Activated naive CD4-positive, alpha-beta T cell treated with anti-CD3 and anti-CD28 coated beads, Interleukin-2, amount 10 ng/mL, durations not matched to agents 7 days and 5 days (primary cell): ENCODE measurements at regions not wholly inside any gene's neighbourhood (a gene's known extent, or its start where the extent isn't known, plus 50 kb on each side); places are given as distances from the start of the nearest gene placed in this dataset.

ENCODE experiments used
- CTCF ChIA-PET: fragments of 350-600 bp; sonication (Branson Sonifier 250); formaldehyde crosslinking; loops from one replicate; lab custom pipeline; 2021; ENCODE audit warnings: antibody characterized with exemption; lab: Charles Lee
- DNase-seq: peaks from one replicate; pipeline ENCODE4 v3.0.0-alpha.2; 2020
- H3K27ac Mint-ChIP-seq: one replicate; pipeline ENCODE4 v1.8.0; 2021; ENCODE audit warnings: mild to moderate bottlenecking, moderate library complexity, mixed read lengths
- H3K27me3 Mint-ChIP-seq: one replicate; pipeline ENCODE4 v1.8.0; 2021; ENCODE audit warnings: mild to moderate bottlenecking, mixed read lengths
- H3K36me3 Mint-ChIP-seq: one replicate; pipeline ENCODE4 v1.8.0; 2021; ENCODE audit warnings: mixed read lengths
- H3K4me1 Mint-ChIP-seq: one replicate; pipeline ENCODE4 v1.8.0; 2021; ENCODE audit warnings: mixed read lengths
- H3K4me3 Mint-ChIP-seq: one replicate; pipeline ENCODE4 v1.8.0; 2021; ENCODE audit warnings: mild to moderate bottlenecking, moderate library complexity, mixed read lengths
- H3K9me3 Mint-ChIP-seq: one replicate; pipeline ENCODE4 v1.8.0; 2021; ENCODE audit warnings: mixed read lengths

DNA sequence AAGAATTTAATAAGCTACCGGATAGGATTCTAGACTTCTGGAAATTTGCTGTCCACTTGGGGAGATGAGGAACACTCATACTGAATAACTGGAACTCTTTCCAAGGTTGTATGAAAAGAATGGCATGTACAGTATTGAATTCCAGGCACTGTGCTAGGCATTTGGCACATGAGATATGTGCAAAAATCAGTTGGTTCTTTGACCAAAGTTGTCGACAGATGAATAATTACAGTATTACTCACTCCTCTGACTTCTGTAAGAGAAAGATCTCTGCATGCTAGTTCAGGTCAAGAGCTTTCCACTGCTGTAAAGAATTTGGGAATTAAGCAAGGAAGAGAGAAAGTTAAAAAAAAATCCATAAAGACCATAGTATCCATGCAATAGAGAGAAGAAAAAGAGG, 764.7 kb downstream of the BCL11B start:
- peaks cover 6% of the 10 kb centered on the region for H3K9me3 Mint-ChIP-seq
- H3K27ac Mint-ChIP-seq: no peak overlapping the region
- no peaks in the 10 kb centered on the region for H3K27me3 Mint-ChIP-seq
- H3K4me3 Mint-ChIP-seq: no peak overlapping the region
- H3K4me1 Mint-ChIP-seq: peaks cover 23% of the 10 kb centered on the region
- H3K36me3 Mint-ChIP-seq: peaks cover 2% of the 10 kb centered on the region
- DNase-seq: no peak
- CTCF ChIA-PET: no interaction called here

DNA sequence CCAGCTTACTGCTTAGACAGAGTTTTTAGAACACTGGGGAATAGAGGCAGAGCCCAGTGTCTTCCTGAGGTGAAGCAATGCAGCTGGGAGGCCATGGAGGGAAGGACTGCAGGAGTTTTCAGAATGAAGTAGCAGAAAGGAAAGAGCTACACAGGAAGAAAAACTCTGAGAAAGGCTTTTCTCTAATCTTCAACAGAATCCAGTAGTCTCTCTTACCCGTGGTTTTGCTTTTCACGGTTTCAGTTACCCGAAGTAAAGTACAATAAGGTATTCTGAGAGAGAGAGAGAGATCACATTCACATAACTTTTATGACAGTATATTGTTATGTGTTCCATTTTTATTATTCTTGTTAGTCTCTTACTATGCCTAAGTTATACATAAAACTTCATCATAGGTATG, 761.6 kb downstream of the BCL11B start:
- peaks cover 6% of the 10 kb centered on the region for H3K9me3 Mint-ChIP-seq
- CTCF ChIA-PET: no interaction called here
- H3K27me3 Mint-ChIP-seq: no peaks in the 10 kb centered on the region
- H3K4me1 Mint-ChIP-seq: peaks cover 33% of the 10 kb centered on the region
- H3K36me3 Mint-ChIP-seq: peaks cover 2% of the 10 kb centered on the region
- DNase-seq: no peak
- no peak overlapping the region for H3K4me3 Mint-ChIP-seq
- H3K27ac Mint-ChIP-seq: no peak overlapping the region

DNA sequence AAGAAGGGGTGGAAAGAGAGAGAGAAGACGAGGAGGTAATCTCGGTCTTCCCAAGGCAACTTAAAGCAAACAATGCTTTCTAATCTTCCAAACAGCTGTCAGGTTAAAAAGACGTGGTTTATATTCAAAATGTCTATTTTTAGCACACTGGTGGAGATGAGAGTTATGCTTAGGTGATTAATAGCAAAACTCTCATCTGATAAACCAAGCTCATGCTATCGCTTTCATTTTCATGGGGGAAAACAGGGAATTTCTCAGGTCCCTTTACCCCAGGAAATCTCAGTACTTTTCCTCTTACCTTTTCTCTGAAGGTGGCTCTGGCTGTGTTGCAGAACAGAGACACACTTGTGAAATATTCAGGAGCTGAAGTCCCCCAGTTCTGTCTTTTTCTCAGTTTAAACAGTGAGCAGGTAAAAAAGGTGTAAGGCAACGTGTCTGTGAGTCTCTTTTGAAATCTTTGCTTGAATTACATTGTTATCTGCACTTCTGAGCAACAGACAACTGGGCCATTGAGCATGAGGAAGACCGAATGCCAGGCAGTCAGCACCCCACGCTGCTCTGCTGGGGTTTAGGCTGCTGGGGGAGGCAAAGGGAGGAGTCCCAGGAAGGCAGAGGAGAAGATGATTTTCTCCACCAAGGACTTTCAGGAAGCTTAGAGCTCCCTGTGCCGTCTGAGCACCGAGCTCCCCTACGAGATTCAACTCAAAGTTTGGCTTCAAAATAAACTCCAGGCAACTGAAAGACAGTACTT, 759.3 kb downstream of the BCL11B start:
- Mint-ChIP-seq H3K27ac (no peak overlapping the region), H3K36me3 (peaks cover 2% of the 10 kb centered on the region), H3K27me3 (no peaks in the 10 kb centered on the region), H3K9me3 (peaks cover 7% of the 10 kb centered on the region), H3K4me3 (no peak overlapping the region), H3K4me1 (peaks cover 33% of the 10 kb centered on the region)
- no peak for DNase-seq
- CTCF ChIA-PET: no interaction called here

DNA sequence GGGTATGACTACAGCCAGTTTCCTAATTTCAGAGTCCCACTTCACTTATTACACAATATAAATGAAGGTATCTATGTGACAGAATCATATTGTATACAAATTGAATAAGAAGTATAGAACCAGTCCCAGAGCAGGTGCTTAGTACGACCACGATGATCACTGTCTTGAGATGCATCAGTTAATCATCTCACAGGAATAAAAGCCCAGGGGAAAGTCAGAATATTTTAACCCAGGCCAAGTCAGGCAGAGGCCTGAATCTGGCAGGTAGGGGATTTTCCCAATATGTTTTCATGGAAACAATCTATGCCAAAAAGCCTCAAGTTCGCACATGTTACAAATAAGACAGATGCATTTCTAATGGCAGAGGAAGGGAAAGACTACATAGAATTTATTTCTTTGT, 758.4 kb downstream of the BCL11B start:
- peaks cover 33% of the 10 kb centered on the region for H3K4me1 Mint-ChIP-seq
- no peak for DNase-seq
- CTCF ChIA-PET: no interaction called here
- peaks cover 7% of the 10 kb centered on the region for H3K9me3 Mint-ChIP-seq
- peaks cover 2% of the 10 kb centered on the region for H3K36me3 Mint-ChIP-seq
- H3K4me3 Mint-ChIP-seq: no peak overlapping the region
- no peak overlapping the region for H3K27ac Mint-ChIP-seq
- no peaks in the 10 kb centered on the region for H3K27me3 Mint-ChIP-seq

DNA sequence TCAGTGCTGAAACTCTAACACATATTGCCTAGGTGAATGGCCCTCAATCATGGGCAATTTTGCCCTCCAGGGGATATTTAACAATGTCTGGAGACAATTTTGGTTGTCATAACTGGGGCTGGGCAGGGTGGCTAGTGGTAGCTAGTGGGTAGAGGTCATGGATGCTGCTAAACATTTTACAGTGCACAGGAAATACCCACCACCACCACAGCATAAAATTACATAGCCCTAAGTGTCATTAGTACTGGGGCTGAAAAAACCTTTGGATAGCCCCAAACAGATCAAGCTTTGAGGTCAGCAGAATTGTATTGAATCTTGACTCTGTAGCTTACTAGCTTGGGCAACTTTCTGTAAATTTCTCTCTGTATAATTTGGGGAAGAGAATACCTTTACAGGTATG, 758.0 kb downstream of the BCL11B start:
- Mint-ChIP-seq H3K36me3 (peaks cover 2% of the 10 kb centered on the region), H3K4me3 (no peak overlapping the region), H3K27me3 (no peaks in the 10 kb centered on the region), H3K27ac (no peak overlapping the region), H3K4me1 (peaks cover 33% of the 10 kb centered on the region), H3K9me3 (peaks cover 7% of the 10 kb centered on the region)
- CTCF ChIA-PET: no interaction called here
- no peak for DNase-seq

DNA sequence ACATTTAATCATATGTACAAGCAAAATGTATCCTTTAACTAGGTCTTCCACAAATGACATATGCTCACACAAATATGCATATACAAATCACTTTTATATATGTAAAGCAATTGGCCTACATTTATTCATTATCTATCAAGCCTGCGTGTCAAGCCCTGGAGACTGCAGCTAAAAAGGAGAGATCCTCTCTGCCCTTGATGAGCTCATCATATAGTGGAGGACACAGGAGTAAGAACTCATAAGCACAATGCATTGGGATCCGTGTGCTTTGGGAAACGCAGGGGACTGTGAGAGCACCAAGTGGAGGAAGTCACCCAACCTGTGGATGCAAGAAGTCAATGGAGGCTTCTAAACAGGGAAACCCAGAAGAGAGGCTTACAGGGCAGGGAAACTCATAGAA, 735.7 kb downstream of the BCL11B start:
- peaks cover 10% of the 10 kb centered on the region for H3K4me1 Mint-ChIP-seq
- no peak for DNase-seq
- CTCF ChIA-PET: no interaction called here
- no peak overlapping the region for H3K4me3 Mint-ChIP-seq
- no peak overlapping the region for H3K27ac Mint-ChIP-seq
- no peaks in the 10 kb centered on the region for H3K36me3 Mint-ChIP-seq
- no peaks in the 10 kb centered on the region for H3K27me3 Mint-ChIP-seq
- peaks cover 4% of the 10 kb centered on the region for H3K9me3 Mint-ChIP-seq

DNA sequence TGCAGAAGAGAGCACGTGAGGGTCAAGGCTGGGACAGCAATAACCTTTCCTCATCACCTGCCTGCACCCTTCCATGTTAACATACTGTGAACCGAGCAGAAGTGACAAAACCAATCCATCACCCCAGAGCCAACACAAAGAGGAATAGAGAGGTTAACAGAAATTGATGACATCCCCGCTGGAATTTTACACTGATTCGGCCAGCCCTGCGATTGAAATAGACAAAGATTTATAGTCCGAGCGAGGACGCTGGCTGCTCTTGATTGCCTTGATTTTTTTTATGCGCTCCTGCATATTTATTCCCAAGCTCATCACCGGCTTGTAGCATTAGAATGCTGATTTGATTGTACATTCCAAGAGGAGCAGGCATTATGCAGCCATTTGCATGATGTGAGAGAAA, 729.7 kb downstream of the BCL11B start:
- Mint-ChIP-seq H3K27ac (no peak overlapping the region), H3K36me3 (no peaks in the 10 kb centered on the region), H3K4me1 (peaks cover 4% of the 10 kb centered on the region), H3K27me3 (no peaks in the 10 kb centered on the region), H3K9me3 (no peaks in the 10 kb centered on the region), H3K4me3 (no peak overlapping the region)
- DNase-seq: no peak
- CTCF ChIA-PET: no interaction called here

DNA sequence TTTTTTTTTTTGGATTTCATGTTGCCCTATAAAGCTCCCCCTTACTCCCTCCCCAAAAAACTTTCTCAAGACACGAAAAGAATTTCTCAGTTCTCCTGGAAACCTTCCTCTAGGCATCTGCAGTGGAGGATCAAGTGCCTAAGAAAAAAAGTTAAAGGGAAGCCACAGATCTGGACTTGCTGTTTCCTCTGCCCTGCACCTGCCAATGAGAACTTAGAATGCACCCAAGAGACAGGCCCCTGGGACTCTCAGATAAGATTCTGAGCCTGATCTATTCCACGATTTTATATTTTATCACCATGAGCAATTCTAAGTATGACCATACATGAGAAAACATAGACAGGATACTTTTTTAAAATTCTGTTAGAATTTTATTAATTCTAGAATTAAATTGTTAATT, 728.9 kb downstream of the BCL11B start:
- Mint-ChIP-seq H3K36me3 (no peaks in the 10 kb centered on the region), H3K9me3 (no peaks in the 10 kb centered on the region), H3K27me3 (no peaks in the 10 kb centered on the region), H3K27ac (no peak overlapping the region), H3K4me3 (no peak overlapping the region), H3K4me1 (peaks cover 7% of the 10 kb centered on the region)
- no peak for DNase-seq
- CTCF ChIA-PET: no interaction called here

DNA sequence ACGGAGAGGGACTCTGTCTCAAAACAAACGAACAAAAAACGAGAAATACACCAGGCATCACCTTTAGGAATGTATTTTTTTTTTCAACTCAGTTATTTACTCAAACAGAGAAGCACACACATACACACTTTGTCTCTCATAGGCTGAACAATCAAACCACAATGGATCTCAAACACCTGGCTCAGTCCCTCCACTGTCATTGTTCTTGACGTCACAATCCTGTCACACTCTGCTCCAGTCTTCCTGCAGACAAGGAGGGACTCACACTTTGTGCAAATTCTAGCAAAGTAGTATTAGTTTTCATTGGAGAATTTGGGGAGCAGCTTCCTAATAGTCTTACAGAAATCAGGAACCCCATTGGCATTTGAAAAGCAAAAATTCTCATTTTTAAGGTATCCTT, 727.8 kb downstream of the BCL11B start:
- H3K9me3 Mint-ChIP-seq: no peaks in the 10 kb centered on the region
- no peak for DNase-seq
- CTCF ChIA-PET: no interaction called here
- no peak overlapping the region for H3K4me3 Mint-ChIP-seq
- H3K27me3 Mint-ChIP-seq: no peaks in the 10 kb centered on the region
- H3K27ac Mint-ChIP-seq: no peak overlapping the region
- peaks cover 10% of the 10 kb centered on the region for H3K4me1 Mint-ChIP-seq
- no peaks in the 10 kb centered on the region for H3K36me3 Mint-ChIP-seq

DNA sequence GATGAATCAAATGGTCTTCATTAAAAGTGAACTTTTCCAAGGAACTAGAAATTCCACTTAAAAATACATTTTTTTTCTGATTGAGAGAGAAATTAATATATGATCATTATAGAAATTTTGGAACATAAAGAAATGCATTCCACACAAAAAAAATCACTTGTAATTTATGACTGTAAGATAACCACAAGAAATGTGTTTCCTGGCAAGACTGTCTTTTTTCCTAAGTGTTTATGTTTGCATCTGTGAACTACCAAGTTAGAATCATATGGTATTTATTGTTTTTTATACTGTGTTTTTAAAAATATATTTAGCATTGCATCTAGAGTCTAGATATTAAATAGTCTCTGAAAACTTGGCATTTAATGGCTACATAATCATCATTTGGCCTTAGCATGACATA, 726.8 kb downstream of the BCL11B start:
- Mint-ChIP-seq H3K4me3 (no peak overlapping the region), H3K9me3 (no peaks in the 10 kb centered on the region), H3K27me3 (no peaks in the 10 kb centered on the region), H3K36me3 (no peaks in the 10 kb centered on the region), H3K27ac (no peak overlapping the region), H3K4me1 (peaks cover 6% of the 10 kb centered on the region)
- no peak for DNase-seq
- CTCF ChIA-PET: interaction anchor here (0.7 kb wide), 1 partner anchor 434 kb away, joined by 3 read pairs; no protein-coding TSS in a partner anchor

DNA sequence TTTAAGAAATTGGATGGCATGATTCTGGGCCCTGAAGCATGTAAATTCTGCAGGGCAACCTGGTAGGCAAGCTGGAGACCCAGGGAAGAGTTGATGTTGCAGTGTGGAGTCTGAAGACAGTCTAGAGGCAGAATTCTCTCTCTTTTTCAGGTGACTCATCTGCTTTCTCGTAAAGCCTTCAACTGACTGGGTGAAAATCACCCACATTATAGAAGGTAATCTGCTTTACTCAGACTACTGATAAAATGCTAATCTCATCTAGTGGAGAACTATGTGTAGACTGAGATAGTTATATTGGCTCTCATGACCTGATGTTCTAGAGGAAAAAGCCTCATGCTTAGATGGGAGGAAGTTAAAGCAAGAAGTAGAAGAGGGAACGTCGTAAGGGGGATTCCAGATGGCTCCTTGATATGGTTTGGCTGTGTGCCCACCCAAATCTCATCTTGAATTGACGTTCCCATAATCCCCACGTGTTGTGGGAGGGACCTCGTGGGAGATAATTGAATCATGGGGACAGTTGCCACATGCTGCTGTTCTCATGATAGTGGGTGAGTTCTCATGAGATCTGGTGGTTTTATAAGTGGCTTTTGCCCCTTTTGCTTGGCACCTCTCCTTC, 723.8 kb downstream of the BCL11B start:
- H3K27me3 Mint-ChIP-seq: no peaks in the 10 kb centered on the region
- CTCF ChIA-PET: no interaction called here
- no peak overlapping the region for H3K4me3 Mint-ChIP-seq
- H3K27ac Mint-ChIP-seq: no peak overlapping the region
- peaks cover 6% of the 10 kb centered on the region for H3K4me1 Mint-ChIP-seq
- DNase-seq: no peak
- H3K36me3 Mint-ChIP-seq: no peaks in the 10 kb centered on the region
- H3K9me3 Mint-ChIP-seq: no peaks in the 10 kb centered on the region

DNA sequence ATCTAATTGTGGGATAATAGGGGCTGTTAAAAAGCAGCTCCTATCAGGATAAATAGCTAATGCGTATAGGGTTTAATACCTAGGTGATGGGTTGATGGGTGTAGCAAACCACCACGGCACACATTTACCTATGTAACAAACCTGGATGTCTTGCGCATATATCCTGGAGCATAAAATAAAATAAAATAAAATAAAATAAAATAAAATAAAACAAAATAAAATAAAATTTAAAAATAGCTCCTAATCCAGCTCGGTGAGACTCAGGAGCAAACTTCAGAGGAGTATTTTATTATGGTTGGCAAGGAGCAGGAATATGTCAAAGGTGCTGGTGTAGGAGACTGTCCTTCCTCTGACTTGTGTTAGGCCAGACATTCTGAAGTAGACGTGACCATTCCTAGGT, 721.0 kb downstream of the BCL11B start:
- CTCF ChIA-PET: interaction anchor here (0.7 to 1.3 kb wide), 2 partner anchors 11 to 472 kb away, joined by 3 read pairs; no protein-coding TSS in a partner anchor
- no peak overlapping the region for H3K4me3 Mint-ChIP-seq
- H3K9me3 Mint-ChIP-seq: no peaks in the 10 kb centered on the region
- H3K27me3 Mint-ChIP-seq: no peaks in the 10 kb centered on the region
- H3K27ac Mint-ChIP-seq: no peak overlapping the region
- no peak for DNase-seq
- H3K4me1 Mint-ChIP-seq: peaks cover 6% of the 10 kb centered on the region
- no peaks in the 10 kb centered on the region for H3K36me3 Mint-ChIP-seq

DNA sequence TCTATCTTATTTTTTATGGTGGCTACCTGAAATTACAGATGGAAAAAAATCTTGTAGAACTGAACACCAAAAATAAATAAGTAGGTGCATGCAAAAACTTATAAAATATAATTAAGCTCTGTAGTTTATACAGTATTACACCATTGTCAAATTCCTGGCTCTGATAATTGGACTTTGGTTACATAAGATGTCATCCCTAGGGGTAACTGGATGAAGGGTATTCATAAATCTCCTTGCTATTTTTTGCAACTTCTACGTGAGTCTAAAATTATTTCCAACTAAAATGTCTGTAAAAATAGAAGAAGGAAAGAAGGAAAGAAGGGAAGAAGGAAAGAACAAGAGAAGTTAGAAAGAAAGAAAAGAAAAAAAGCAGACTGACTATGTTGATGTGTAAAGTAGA, 716.6 kb downstream of the BCL11B start:
- Mint-ChIP-seq H3K9me3 (peaks cover 2% of the 10 kb centered on the region), H3K27ac (no peak overlapping the region), H3K27me3 (no peaks in the 10 kb centered on the region)

DNA sequence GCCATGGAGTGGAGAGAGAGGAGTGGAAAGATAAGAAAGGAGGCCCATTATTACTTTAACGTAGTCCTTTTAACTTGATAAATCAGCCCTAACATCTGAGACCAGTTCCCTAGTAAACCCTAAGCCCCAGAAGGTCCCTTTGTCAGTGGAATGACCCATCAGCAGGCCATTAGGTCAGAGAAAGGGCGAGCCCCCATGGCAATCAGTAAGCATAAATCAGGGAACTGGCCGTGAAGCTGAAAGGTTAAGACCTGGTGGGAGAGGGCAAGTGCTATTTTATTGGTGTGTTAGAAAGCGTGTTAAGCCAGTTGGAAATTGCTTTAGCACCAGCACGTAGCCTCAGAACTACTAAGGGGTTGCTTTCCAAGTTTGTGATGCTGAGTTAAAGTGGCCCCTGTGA, 708.0 kb downstream of the BCL11B start:
- CTCF ChIA-PET: no interaction called here
- Mint-ChIP-seq H3K27ac (no peak overlapping the region), H3K9me3 (no peaks in the 10 kb centered on the region), H3K4me3 (no peak overlapping the region), H3K4me1 (no peaks in the 10 kb centered on the region), H3K27me3 (no peaks in the 10 kb centered on the region), H3K36me3 (no peaks in the 10 kb centered on the region)
- DNase-seq: no peak

More for the DNA sequence above, 716.6 kb downstream of the BCL11B start:
- Mint-ChIP-seq H3K4me3 (no peak overlapping the region), H3K4me1 (no peaks in the 10 kb centered on the region), H3K36me3 (peaks cover 1% of the 10 kb centered on the region)
- DNase-seq: no peak
- CTCF ChIA-PET: no interaction called here

DNA sequence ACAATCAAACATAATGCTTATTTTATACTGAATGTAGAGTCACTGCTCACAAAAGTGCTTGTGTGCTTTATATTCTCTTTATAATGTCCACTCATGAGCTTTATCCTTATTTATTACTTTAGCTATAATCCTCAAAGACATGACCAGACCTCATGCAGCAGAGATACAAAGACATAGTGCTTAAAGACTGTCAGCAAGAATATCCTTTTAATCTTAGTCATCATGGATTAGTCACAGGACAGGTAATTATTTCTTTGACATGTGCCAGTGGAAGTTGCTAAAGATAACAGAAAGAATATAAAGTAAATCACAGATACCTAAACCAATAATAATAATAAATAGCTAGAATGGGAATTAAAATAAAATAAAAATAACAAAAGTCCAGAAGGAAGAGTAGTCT, 707.5 kb downstream of the BCL11B start:
- Mint-ChIP-seq H3K36me3 (no peaks in the 10 kb centered on the region), H3K9me3 (no peaks in the 10 kb centered on the region), H3K27ac (no peak overlapping the region), H3K4me1 (no peaks in the 10 kb centered on the region), H3K4me3 (no peak overlapping the region), H3K27me3 (no peaks in the 10 kb centered on the region)
- CTCF ChIA-PET: no interaction called here
- no peak for DNase-seq
